ENCODE measurements at regions not wholly inside any gene's neighbourhood (a gene's known extent, or its start where the extent isn't known, plus 50 kb on each side); places are given as distances from the start of the nearest gene placed in this dataset.

GRCh38 chr14:104464907-104465306 is 114.7 kb upstream of the C14orf180 start:
- TF ChIP-seq CTCF (conservative IDR thresholded peaks at IDR 0.05; ENCODE audit: low read length), result no peak
- no peak for DNase-seq (ENCODE audit: low read depth)
- H3K4me3 ChIP-seq (ENCODE audit: low read length), result no peak overlapping the region

DNA sequence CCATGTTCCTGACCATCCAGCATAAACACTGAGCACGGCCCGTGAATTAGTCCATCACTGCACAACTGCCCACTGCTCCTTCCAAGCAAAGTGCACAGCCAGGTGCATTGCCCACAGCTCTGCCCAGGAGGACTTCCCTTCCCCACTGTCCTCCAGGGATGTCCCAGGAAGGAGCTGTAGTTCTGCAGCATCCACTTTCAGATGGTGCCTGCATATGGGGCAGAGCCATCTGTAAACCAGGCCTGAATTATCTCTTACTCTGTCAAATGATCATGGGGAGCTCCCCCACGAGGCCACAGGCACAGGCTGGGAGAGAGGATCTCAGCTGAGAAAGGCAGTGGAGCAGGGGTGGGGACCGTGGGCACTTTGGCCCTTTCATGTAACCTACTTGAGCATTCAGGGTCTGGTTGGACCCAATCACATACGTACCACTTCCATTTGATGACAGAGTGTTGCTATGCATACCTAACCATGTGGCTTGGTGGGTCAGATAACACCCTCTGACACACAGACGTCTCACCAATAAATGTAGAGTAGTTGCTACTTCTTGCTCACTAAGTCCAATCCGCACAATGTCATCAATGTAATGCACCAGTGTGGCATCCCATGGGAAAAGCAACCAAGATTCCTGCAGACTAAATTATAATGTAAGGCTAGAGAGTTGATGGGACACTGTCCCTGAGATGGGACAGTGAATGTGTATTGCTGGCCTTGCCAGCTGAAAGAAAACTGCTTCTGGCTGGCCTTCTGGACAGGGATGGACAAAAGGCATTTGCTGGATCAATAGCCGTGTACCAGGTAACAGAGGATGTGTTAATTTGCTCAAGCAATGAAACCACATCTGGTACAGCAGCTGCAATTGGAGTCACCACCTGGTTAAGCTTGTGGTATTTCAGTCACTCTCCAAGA is 113.8 kb upstream of the C14orf180 start:
- no peak overlapping the region for H3K4me3 ChIP-seq (ENCODE audit: low read length)
- no peak for DNase-seq (ENCODE audit: low read depth)
- TF ChIP-seq CTCF (conservative IDR thresholded peaks at IDR 0.05; ENCODE audit: low read length), result no peak

DNA sequence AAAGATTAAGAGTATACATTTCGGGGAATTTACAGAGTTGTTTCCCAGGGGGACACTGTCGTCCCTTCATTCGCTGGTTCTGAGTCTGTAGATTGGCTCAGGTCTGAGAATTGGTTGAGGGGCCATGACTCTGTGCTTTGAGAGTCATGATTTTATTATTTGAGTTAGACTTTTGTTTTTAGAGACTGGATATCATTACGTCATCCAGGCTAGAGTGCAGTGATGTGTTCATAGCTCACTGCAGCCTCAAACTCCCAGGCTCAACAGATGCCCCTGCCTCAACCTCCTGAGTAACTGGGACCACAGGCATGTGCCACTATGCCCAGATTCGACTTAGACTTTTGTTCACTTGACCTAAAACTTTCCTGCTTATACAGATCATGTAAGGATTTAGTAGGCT is 112.3 kb upstream of the C14orf180 start:
- TF ChIP-seq CTCF (conservative IDR thresholded peaks at IDR 0.05; ENCODE audit: low read length), result no peak
- DNase-seq (ENCODE audit: low read depth), result no peak
- H3K4me3 ChIP-seq (ENCODE audit: low read length), result no peak overlapping the region

DNA sequence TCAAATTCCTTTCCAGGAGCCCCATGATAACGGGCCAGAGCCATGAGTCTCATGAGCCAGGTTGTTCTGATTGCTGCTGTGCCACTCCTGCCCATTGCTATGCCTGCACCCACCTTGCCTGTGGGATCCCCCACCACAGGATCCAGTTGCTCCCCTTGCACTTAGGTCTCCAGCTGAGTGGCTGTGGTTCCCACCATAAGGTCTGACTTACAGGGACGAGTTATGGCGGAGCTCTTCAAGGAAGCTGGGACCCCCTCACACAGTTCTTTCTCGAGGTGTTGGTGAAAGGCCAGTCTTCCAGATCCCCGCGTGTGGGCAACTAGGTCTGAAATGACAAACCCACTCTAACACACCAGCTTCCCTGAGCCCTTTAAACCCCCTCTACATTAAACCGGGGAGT is 111.9 kb upstream of the C14orf180 start:
- DNase-seq (ENCODE audit: low read depth), result no peak
- TF ChIP-seq CTCF (conservative IDR thresholded peaks at IDR 0.05; ENCODE audit: low read length), result no peak
- H3K4me3 ChIP-seq (ENCODE audit: low read length), result no peak overlapping the region

- no peak overlapping the region for H3K4me3 ChIP-seq (ENCODE audit: low read length)
- no peak for DNase-seq (ENCODE audit: low read depth)
- TF ChIP-seq CTCF (conservative IDR thresholded peaks at IDR 0.05; ENCODE audit: low read length), result no peak
Observed at GRCh38 chr14:104469591-104469990, 110.0 kb upstream of the C14orf180 start.

GRCh38 chr14:104470588-104470987 is 109.0 kb upstream of the C14orf180 start:
- DNase-seq (ENCODE audit: low read depth), result no peak
- no peak for TF ChIP-seq CTCF (conservative IDR thresholded peaks at IDR 0.05; ENCODE audit: low read length)
- no peak overlapping the region for H3K4me3 ChIP-seq (ENCODE audit: low read length)

DNA sequence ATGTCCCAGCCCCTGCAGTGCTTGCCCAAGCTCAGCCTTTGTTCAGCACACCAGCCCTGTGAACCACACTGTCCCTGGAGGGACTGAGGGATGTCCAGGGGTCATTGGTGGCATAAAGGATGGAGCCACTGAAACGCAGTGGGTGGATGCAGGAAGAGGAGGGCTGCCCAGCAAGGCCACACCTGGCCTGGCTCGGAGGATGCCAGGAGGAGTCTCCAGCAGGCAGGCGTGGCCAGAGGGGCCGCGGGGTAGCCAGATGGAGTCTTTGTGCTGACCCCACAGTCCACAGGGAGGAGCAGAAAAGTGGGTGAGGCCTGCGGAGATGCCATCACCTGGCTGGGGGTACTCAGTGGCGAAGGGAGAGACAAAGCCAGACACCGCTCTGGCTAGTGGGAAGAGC is 108.5 kb upstream of the C14orf180 start:
- no peak overlapping the region for H3K4me3 ChIP-seq (ENCODE audit: low read length)
- no peak for TF ChIP-seq CTCF (conservative IDR thresholded peaks at IDR 0.05; ENCODE audit: low read length)
- DNase-seq (ENCODE audit: low read depth), result no peak

Data from AG10803 (cell line).